Skeletal muscle satellite cell (primary cell): ENCODE measurements at regions not wholly inside any gene's neighbourhood (a gene's known extent, or its start where the extent isn't known, plus 50 kb on each side); places are given as distances from the start of the nearest gene placed in this dataset.
"Not testable (repeated sequence)": the region's sequence is repeated elsewhere in the genome, so short reads cannot be mapped to it uniquely, and the experiment has no call there.

Experiments used
- H3K27me3 ChIP-seq: 2 replicates; pipeline ENCODE4 v1.7.0; 2013; ENCODE audit warnings: low read length; ENCODE audit not compliant: control insufficient read depth, insufficient read depth
- H3K36me3 ChIP-seq: 2 replicates; pipeline ENCODE4 v1.7.0; 2013; ENCODE audit warnings: mild to moderate bottlenecking, control low read depth, low read length; ENCODE audit not compliant: insufficient read depth
- H3K4me1 ChIP-seq: 2 replicates; pipeline ENCODE4 v1.7.0; 2013; ENCODE audit warnings: low read length; ENCODE audit not compliant: control insufficient read depth, insufficient read depth
- H3K4me2 ChIP-seq: 2 replicates; pipeline ENCODE4 v1.7.0; 2013; ENCODE audit warnings: mild to moderate bottlenecking, low read length
- H3K4me3 ChIP-seq: 2 replicates; pipeline ENCODE4 v1.7.0; 2013; ENCODE audit warnings: low read length
- H3K9ac ChIP-seq: 2 replicates; pipeline ENCODE4 v1.7.0; 2013; ENCODE audit warnings: mild to moderate bottlenecking, low read depth, low read length, moderate library complexity
- H3K9me3 ChIP-seq: replicated peaks from 2 replicates; pipeline ENCODE4 v1.7.0; 2013; ENCODE audit warnings: mild to moderate bottlenecking, control low read depth, low read length

- not testable (repeated sequence) for H3K4me3 ChIP-seq, H3K27me3 ChIP-seq, H3K4me2 ChIP-seq, H3K9ac ChIP-seq, H3K36me3 ChIP-seq, H3K4me1 ChIP-seq, H3K9me3 ChIP-seq
Measured at GRCh38 chr6:86701228-86701627, 236.1 kb upstream of the HTR1E start.

- Histone ChIP-seq H3K4me2 (no peak overlapping the region), H3K4me3 (no peak overlapping the region), H3K4me1 (no peaks in the 10 kb centered on the region), H3K27me3 (no peaks in the 10 kb centered on the region), H3K9ac (no peak overlapping the region), H3K9me3 (no peaks in the 10 kb centered on the region), H3K36me3 (no peaks in the 10 kb centered on the region)
Measured at GRCh38 chr6:86686496-86686895, 250.8 kb upstream of the HTR1E start.

GRCh38 chr6:86685230-86685797 lies 252.0 kb upstream of the HTR1E start:
- H3K4me1 ChIP-seq = no peaks in the 10 kb centered on the region
- H3K4me2 ChIP-seq = no peak overlapping the region
- H3K9me3 ChIP-seq = no peaks in the 10 kb centered on the region
- H3K4me3 ChIP-seq = no peak overlapping the region
- H3K27me3 ChIP-seq = no peaks in the 10 kb centered on the region
- H3K36me3 ChIP-seq = no peaks in the 10 kb centered on the region
- no peak overlapping the region for H3K9ac ChIP-seq

GRCh38 chr6:86683132-86683908 lies 254.0 kb upstream of the HTR1E start:
- H3K4me3 ChIP-seq = no peak overlapping the region
- no peak overlapping the region for H3K9ac ChIP-seq
- no peaks in the 10 kb centered on the region for H3K9me3 ChIP-seq
- H3K27me3 ChIP-seq = no peaks in the 10 kb centered on the region
- H3K4me2 ChIP-seq = no peak overlapping the region
- no peaks in the 10 kb centered on the region for H3K36me3 ChIP-seq
- H3K4me1 ChIP-seq = no peaks in the 10 kb centered on the region

- no peaks in the 10 kb centered on the region for H3K9me3 ChIP-seq
- H3K4me2 ChIP-seq = no peak overlapping the region
- no peak overlapping the region for H3K9ac ChIP-seq
- no peak overlapping the region for H3K4me3 ChIP-seq
- no peaks in the 10 kb centered on the region for H3K4me1 ChIP-seq
- H3K27me3 ChIP-seq = no peaks in the 10 kb centered on the region
- H3K36me3 ChIP-seq = no peaks in the 10 kb centered on the region
Measured at GRCh38 chr6:86682297-86682696, 255.0 kb upstream of the HTR1E start.

- not testable (repeated sequence) for H3K36me3 ChIP-seq
Measured at GRCh38 chr6:86681140-86681539, 256.2 kb upstream of the HTR1E start.

GRCh38 chr6:86672125-86672524 lies 265.2 kb upstream of the HTR1E start:
- not testable (repeated sequence) for H3K9ac ChIP-seq, H3K27me3 ChIP-seq, H3K9me3 ChIP-seq, H3K4me1 ChIP-seq, H3K4me3 ChIP-seq, H3K36me3 ChIP-seq, H3K4me2 ChIP-seq

More at GRCh38 chr6:86681140-86681539, 256.2 kb upstream of the HTR1E start:
- not testable (repeated sequence) for H3K9ac ChIP-seq, H3K4me3 ChIP-seq, H3K4me1 ChIP-seq, H3K27me3 ChIP-seq, H3K9me3 ChIP-seq, H3K4me2 ChIP-seq

- H3K4me2 ChIP-seq = no peak overlapping the region
- H3K4me3 ChIP-seq = no peak overlapping the region
- no peaks in the 10 kb centered on the region for H3K4me1 ChIP-seq
- H3K36me3 ChIP-seq = no peaks in the 10 kb centered on the region
- peaks cover 7% of the 10 kb centered on the region for H3K9me3 ChIP-seq
- no peaks in the 10 kb centered on the region for H3K27me3 ChIP-seq
- H3K9ac ChIP-seq = no peak overlapping the region
Measured at GRCh38 chr6:86657192-86657591, 280.1 kb upstream of the HTR1E start.

GRCh38 chr6:86629123-86629522 lies 308.2 kb upstream of the HTR1E start:
- H3K9ac ChIP-seq = no peak overlapping the region
- no peaks in the 10 kb centered on the region for H3K27me3 ChIP-seq
- H3K4me2 ChIP-seq = no peak overlapping the region
- H3K4me1 ChIP-seq = no peaks in the 10 kb centered on the region
- H3K4me3 ChIP-seq = no peak overlapping the region
- no peaks in the 10 kb centered on the region for H3K36me3 ChIP-seq
- peaks cover 3% of the 10 kb centered on the region for H3K9me3 ChIP-seq

- Histone ChIP-seq H3K9ac (no peak overlapping the region), H3K4me3 (no peak overlapping the region), H3K4me1 (no peaks in the 10 kb centered on the region), H3K9me3 (no peaks in the 10 kb centered on the region), H3K4me2 (no peak overlapping the region), H3K36me3 (no peaks in the 10 kb centered on the region), H3K27me3 (no peaks in the 10 kb centered on the region)
Measured at GRCh38 chr6:86619428-86619827, 317.9 kb upstream of the HTR1E start.

GRCh38 chr6:86615299-86615698 lies 322.0 kb upstream of the HTR1E start:
- H3K9ac ChIP-seq = no peak overlapping the region
- no peaks in the 10 kb centered on the region for H3K36me3 ChIP-seq
- H3K27me3 ChIP-seq = no peaks in the 10 kb centered on the region
- H3K4me3 ChIP-seq = no peak overlapping the region
- no peaks in the 10 kb centered on the region for H3K4me1 ChIP-seq
- no peaks in the 10 kb centered on the region for H3K9me3 ChIP-seq
- no peak overlapping the region for H3K4me2 ChIP-seq
